OCI-LY3 (cell line): ENCODE measurements at regions not wholly inside any gene's neighbourhood (a gene's known extent, or its start where the extent isn't known, plus 50 kb on each side); places are given as distances from the start of the nearest gene placed in this dataset.
A peak's percentile ranks its signal among the peaks of the same experiment; 100 is the strongest.

Source experiments
- H2AFZ ChIP-seq: fragments of 200-600, 300-600 bp; shearing (Covaris generic); 2 replicates; pipeline ENCODE4 v1.6.0; 2014; ENCODE audit warnings: antibody characterized with exemption, low read depth, low read length
- H3K27ac ChIP-seq: fragments of 200-600, 300-600 bp; sonication (generic); 2 replicates; pipeline ENCODE4 v1.5.1; 2014; ENCODE audit warnings: mild to moderate bottlenecking, low read length, moderate library complexity, mixed read lengths
- H3K27me3 ChIP-seq: fragments of 200-600, 300-600 bp; sonication (generic); 2 replicates; pipeline ENCODE4 v1.6.1; 2014; ENCODE audit warnings: low read depth, low read length, mixed read lengths
- H3K36me3 ChIP-seq: fragments of 200-600, 300-600 bp; sonication (generic); replicated peaks from 2 replicates; pipeline ENCODE3; 2014; ENCODE audit warnings: low read depth, low read length, mixed read lengths
- H3K4me1 ChIP-seq: fragments of 300-600, 200-600 bp; sonication (generic); 2 replicates; pipeline ENCODE4 v1.6.1; 2014; ENCODE audit warnings: low read length, mixed read lengths
- H3K4me2 ChIP-seq: fragments of 200-600, 300-600 bp; sonication (generic); 2 replicates; pipeline ENCODE4 v1.6.1; 2014; ENCODE audit warnings: low read length, mixed read lengths
- H3K4me3 ChIP-seq: fragments of 300-600, 200-600 bp; sonication (generic); 2 replicates; pipeline ENCODE4 v1.5.1; 2014; ENCODE audit warnings: antibody characterized with exemption, mild to moderate bottlenecking, low read length, moderate library complexity
- H3K79me2 ChIP-seq: fragments of 300-600, 200-600 bp; shearing (Covaris generic); 2 replicates; pipeline ENCODE4 v1.6.1; 2014; ENCODE audit warnings: mild to moderate bottlenecking, low read length, mixed read lengths
- H3K9ac ChIP-seq: fragments of 300-600, 200-600 bp; shearing (Covaris generic); 2 replicates; pipeline ENCODE4 v1.6.0; 2014; ENCODE audit warnings: mild to moderate bottlenecking, low read length, moderate library complexity
- H3K9me3 ChIP-seq: fragments of 200-600, 300-600 bp; shearing (Covaris generic); 2 replicates; pipeline ENCODE4 v1.6.1; 2014; ENCODE audit warnings: low read length, mixed read lengths; ENCODE audit not compliant: insufficient read depth
- H4K20me1 ChIP-seq: fragments of 200-600, 300-600 bp; sonication (generic); 2 replicates; pipeline ENCODE4 v1.6.1; 2016; ENCODE audit warnings: low read length, mixed read lengths; ENCODE audit not compliant: insufficient read depth
- EZH2phosphoT487 ChIP-seq: fragments of 200-600 bp; shearing (Covaris generic); IDR thresholded peaks from 2 replicates; pipeline ENCODE4 v1.6.1; 2018; ENCODE audit warnings: antibody characterized with exemption, mixed run types, low read depth
- TF ChIP-seq, protein P1 (sequence below): fragments of 200-600, 300-600 bp; sonication (generic); IDR thresholded peaks from 2 replicates; pipeline ENCODE4 v1.5.1; 2014; ENCODE audit warnings: antibody characterized with exemption, low read length, low read depth

DNA sequence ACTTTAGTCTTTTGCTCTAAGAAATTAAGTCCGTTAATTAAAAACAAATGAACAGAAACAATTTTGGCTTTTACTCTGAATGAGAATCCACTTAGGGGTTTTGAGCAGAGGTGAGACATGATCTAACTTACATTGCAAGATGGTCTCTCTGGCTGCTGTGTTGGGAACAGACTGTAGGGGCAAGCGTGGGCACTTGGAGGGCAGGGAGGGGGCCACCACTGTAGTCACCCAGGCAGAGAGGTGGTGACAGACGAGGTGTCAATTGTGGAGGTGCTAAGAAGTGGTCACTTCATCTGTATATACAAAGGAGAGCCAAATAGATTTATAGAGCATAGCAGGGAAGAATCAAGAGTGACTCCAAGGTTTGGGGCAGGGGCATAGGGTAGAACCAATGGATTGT, 71.1 kb upstream of the IRF2BP2 start:
- TF ChIP-seq EZH2phosphoT487, result no peak
- TF ChIP-seq, protein P1, sequence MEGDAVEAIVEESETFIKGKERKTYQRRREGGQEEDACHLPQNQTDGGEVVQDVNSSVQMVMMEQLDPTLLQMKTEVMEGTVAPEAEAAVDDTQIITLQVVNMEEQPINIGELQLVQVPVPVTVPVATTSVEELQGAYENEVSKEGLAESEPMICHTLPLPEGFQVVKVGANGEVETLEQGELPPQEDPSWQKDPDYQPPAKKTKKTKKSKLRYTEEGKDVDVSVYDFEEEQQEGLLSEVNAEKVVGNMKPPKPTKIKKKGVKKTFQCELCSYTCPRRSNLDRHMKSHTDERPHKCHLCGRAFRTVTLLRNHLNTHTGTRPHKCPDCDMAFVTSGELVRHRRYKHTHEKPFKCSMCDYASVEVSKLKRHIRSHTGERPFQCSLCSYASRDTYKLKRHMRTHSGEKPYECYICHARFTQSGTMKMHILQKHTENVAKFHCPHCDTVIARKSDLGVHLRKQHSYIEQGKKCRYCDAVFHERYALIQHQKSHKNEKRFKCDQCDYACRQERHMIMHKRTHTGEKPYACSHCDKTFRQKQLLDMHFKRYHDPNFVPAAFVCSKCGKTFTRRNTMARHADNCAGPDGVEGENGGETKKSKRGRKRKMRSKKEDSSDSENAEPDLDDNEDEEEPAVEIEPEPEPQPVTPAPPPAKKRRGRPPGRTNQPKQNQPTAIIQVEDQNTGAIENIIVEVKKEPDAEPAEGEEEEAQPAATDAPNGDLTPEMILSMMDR, result no peak

DNA sequence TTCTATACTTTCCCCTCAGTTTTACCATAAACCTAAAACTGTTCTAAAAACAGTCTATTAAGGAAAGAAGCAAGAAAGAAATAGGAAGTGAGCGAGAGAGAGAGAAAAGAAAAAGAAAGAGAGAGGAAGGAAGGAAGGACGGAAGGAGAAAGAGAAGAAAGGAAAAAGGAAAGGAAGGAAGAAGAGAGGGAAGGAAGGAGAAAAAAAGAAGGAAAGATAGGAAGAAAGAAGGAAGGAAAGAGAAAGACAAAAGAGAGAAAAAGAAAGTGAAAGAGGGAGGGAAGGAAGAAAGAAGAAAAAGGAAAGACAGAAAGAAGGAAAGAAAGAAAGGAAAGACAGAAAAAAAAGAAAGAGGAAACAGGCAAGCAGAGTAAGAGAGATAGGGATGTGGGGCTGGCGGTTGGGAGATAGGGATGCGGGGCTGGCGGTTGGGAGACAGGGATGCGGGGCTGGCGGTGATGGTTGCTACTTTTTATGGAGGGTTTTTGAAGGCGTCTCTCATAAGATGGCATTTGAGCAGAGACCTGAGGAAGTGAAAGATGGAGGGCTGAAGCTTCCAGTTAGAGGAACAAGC, 70.4 kb upstream of the IRF2BP2 start:
- peaks cover 10% of the 10 kb centered on the region for H3K4me1 ChIP-seq
- no peaks in the 10 kb centered on the region for H3K79me2 ChIP-seq
- no peaks in the 10 kb centered on the region for H3K36me3 ChIP-seq
- no peak overlapping the region for H3K9ac ChIP-seq
- no peaks in the 10 kb centered on the region; the same call in 1 of the 2 replicates for H3K27me3 ChIP-seq
- H3K9me3 ChIP-seq, result no peaks in the 10 kb centered on the region
- no peak for TF ChIP-seq EZH2phosphoT487
- TF ChIP-seq, protein P1, result no peak
- H3K27ac ChIP-seq, result no peak overlapping the region
- H3K4me2 ChIP-seq, result no peak overlapping the region
- no peak overlapping the region for H2AFZ ChIP-seq
- no peaks in the 10 kb centered on the region for H4K20me1 ChIP-seq
- H3K4me3 ChIP-seq, result no peak overlapping the region

More for the DNA sequence above, 71.1 kb upstream of the IRF2BP2 start:
- no peaks in the 10 kb centered on the region; the same call in 1 of the 2 replicates for H3K27me3 ChIP-seq
- no peaks in the 10 kb centered on the region for H3K79me2 ChIP-seq
- peaks cover 3% of the 10 kb centered on the region; the same call in 1 of the 2 replicates for H3K9me3 ChIP-seq
- peaks cover 5% of the 10 kb centered on the region; the same call in 1 of the 2 replicates for H3K4me1 ChIP-seq
- H3K36me3 ChIP-seq, result peaks cover 2% of the 10 kb centered on the region
- H2AFZ ChIP-seq, result no peak overlapping the region
- no peak overlapping the region for H3K27ac ChIP-seq
- H3K4me3 ChIP-seq, result no peak overlapping the region
- no peak overlapping the region for H3K4me2 ChIP-seq
- no peaks in the 10 kb centered on the region for H4K20me1 ChIP-seq
- no peak overlapping the region for H3K9ac ChIP-seq

DNA sequence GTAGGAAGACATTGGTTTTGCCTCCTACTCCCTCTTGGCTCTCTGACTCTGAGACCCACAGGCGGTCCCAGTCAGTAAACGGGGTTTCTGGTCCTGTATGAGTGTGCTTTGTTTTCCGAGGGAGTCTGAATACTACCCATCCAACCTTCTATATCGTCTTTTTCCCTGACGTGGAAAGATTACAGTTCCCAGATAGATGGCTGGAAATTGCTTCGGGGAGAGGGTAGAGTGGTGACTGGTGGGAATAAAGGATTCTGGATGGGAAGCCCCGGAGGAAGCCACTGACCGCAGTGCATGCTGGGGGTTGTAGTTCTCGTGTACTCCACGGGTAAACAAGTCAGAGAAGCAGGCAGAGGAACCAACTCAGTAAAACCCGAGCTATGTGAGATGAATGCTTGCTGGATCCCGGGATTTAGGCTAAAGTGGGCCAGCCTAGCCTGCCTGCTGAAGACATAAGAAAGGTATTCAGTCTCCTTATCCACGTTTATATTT, 66.2 kb upstream of the IRF2BP2 start:
- peak overlapping the region; percentile 75 for H3K4me3 ChIP-seq
- no peaks in the 10 kb centered on the region for H3K36me3 ChIP-seq
- peak overlapping the region; percentile 97 for H2AFZ ChIP-seq
- peaks cover 19% of the 10 kb centered on the region for H3K4me1 ChIP-seq
- no peaks in the 10 kb centered on the region; the same call in 1 of the 2 replicates for H3K27me3 ChIP-seq
- H3K9ac ChIP-seq, result peak overlapping the region; percentile 54
- H3K27ac ChIP-seq, result no peak overlapping the region; the same call in 1 of the 2 replicates
- no peaks in the 10 kb centered on the region for H4K20me1 ChIP-seq
- no peaks in the 10 kb centered on the region for H3K9me3 ChIP-seq
- H3K4me2 ChIP-seq, result peak overlapping the region; percentile 69
- no peaks in the 10 kb centered on the region for H3K79me2 ChIP-seq
- TF ChIP-seq EZH2phosphoT487, result no peak
- TF ChIP-seq, protein P1, result no peak

DNA sequence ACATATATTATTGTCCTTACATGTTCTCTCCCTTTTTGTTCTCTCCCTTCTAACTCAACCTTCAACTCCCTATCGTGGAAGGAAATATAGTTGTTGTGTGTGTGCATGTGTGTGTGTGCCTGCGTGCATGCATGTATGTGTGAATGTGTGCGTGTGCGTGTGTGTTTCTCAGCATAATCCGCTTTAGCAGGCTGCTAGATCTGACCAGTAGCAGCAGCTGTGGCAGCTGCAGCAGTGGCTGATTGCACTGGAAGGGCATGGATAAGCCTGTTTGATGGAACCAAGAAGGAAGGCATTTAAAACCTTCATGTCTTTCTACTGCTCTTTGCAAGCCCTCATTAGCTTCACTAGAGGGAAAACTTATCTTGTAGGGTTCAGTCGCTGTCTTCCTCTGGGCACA, 65.6 kb upstream of the IRF2BP2 start:
- TF ChIP-seq, protein P1, result no peak
- TF ChIP-seq EZH2phosphoT487, result no peak
- Histone ChIP-seq H2AFZ (peak overlapping the region; percentile 97), H3K9ac (peak overlapping the region; percentile 54; the same call in 1 of the 2 replicates), H3K79me2 (no peaks in the 10 kb centered on the region), H3K9me3 (no peaks in the 10 kb centered on the region), H3K27me3 (no peaks in the 10 kb centered on the region; the same call in 1 of the 2 replicates), H3K4me1 (peaks cover 24% of the 10 kb centered on the region), H3K4me2 (peak overlapping the region; percentile 69), H3K4me3 (peak overlapping the region; percentile 75), H3K27ac (no peak overlapping the region), H4K20me1 (no peaks in the 10 kb centered on the region), H3K36me3 (no peaks in the 10 kb centered on the region)
